KMS-11 (cell line): ENCODE measurements at regions not wholly inside any gene's neighbourhood (a gene's known extent, or its start where the extent isn't known, plus 50 kb on each side); places are given as distances from the start of the nearest gene placed in this dataset.

Experiments used
- H2AFZ ChIP-seq: fragments of 200-600 bp; sonication (generic); 2 replicates; pipeline ENCODE4 v1.6.1; 2016; ENCODE audit warnings: antibody characterized with exemption, mixed run types, low read depth
- H3K27ac ChIP-seq: fragments of 200-600 bp; sonication (generic); 2 replicates; pipeline ENCODE4 v1.6.1; 2016; ENCODE audit warnings: mild to moderate bottlenecking, mixed run types
- H3K27me3 ChIP-seq: fragments of 200-600 bp; sonication (generic); 2 replicates; pipeline ENCODE4 v1.6.1; 2017; ENCODE audit warnings: mild to moderate bottlenecking, low read depth, mixed run types, moderate library complexity; ENCODE audit not compliant: insufficient read depth
- H3K36me3 ChIP-seq: fragments of 200-600 bp; sonication (generic); 2 replicates; pipeline ENCODE4 v1.6.1; 2017; ENCODE audit warnings: mild to moderate bottlenecking, mixed run types; ENCODE audit not compliant: insufficient read depth
- H3K4me1 ChIP-seq: fragments of 200-600 bp; sonication (generic); 2 replicates; pipeline ENCODE4 v1.6.1; 2016; ENCODE audit warnings: mild to moderate bottlenecking, low read depth, mixed run types; ENCODE audit not compliant: poor library complexity, severe bottlenecking
- H3K4me2 ChIP-seq: fragments of 200-600 bp; sonication (generic); 2 replicates; pipeline ENCODE4 v1.7.0; 2016; ENCODE audit warnings: mild to moderate bottlenecking, mixed run types
- H3K4me3 ChIP-seq: fragments of 200-600 bp; sonication (generic); IDR thresholded peaks from 2 replicates; pipeline ENCODE4 v1.6.1; 2017; ENCODE audit warnings: low read depth, low read length, mixed read lengths; ENCODE audit not compliant: insufficient read depth
- H3K79me2 ChIP-seq: fragments of 200-600 bp; sonication (generic); 2 replicates; pipeline ENCODE4 v1.6.1; 2016; ENCODE audit warnings: low read depth, mixed run types; ENCODE audit not compliant: insufficient read depth
- H3K9ac ChIP-seq: fragments of 200-600 bp; sonication (generic); 2 replicates; pipeline ENCODE4 v1.6.1; 2016; ENCODE audit warnings: mild to moderate bottlenecking, mixed run types
- H4K20me1 ChIP-seq: fragments of 200-600 bp; sonication (generic); 2 replicates; pipeline ENCODE4 v1.6.1; 2016; ENCODE audit warnings: mild to moderate bottlenecking, mixed run types; ENCODE audit not compliant: insufficient read depth
- CTCF ChIP-seq: fragments of 200-600 bp; sonication (generic); conservative IDR thresholded peaks from 2 replicates; pipeline ENCODE4 v1.6.1; 2017; ENCODE audit warnings: low read depth, mild to moderate bottlenecking, antibody characterized with exemption, low read length, moderate library complexity, mixed read lengths

- Histone ChIP-seq H2AFZ (no peak overlapping the region), H4K20me1 (no peaks in the 10 kb centered on the region), H3K4me2 (no peak overlapping the region), H3K79me2 (no peaks in the 10 kb centered on the region), H3K4me3 (no peak overlapping the region), H3K27ac (no peak overlapping the region), H3K36me3 (no peaks in the 10 kb centered on the region), H3K27me3 (no peaks in the 10 kb centered on the region), H3K9ac (no peak overlapping the region), H3K4me1 (no peaks in the 10 kb centered on the region)
- no peak for TF ChIP-seq CTCF
Measured at GRCh38 chr11:122234257-122234656, 118.2 kb upstream of the BLID start.

DNA sequence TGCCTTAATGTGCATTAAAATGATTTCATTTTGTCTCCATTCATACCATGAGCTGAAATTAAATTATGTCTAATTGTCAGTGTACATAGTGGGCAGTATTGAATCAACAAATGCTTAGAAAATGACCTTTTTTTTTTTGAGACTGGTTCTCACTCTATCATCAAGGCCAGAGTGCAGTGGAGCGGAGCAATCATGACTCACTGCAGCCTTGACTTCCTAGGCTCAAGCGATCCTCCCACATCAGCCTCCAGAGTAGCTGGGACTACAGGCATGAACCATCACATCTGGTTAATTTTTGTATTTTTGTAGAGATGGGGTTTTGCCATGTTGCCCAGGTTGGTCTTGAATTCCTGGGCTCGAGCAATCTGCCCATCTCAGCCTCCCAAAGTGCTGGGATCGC, 117.0 kb upstream of the BLID start:
- Histone ChIP-seq H4K20me1 (no peaks in the 10 kb centered on the region), H3K4me3 (no peak overlapping the region), H3K4me2 (no peak overlapping the region), H3K27me3 (no peaks in the 10 kb centered on the region), H3K27ac (no peak overlapping the region), H2AFZ (no peak overlapping the region), H3K79me2 (no peaks in the 10 kb centered on the region), H3K4me1 (no peaks in the 10 kb centered on the region), H3K36me3 (no peaks in the 10 kb centered on the region), H3K9ac (no peak overlapping the region)
- no peak for TF ChIP-seq CTCF

DNA sequence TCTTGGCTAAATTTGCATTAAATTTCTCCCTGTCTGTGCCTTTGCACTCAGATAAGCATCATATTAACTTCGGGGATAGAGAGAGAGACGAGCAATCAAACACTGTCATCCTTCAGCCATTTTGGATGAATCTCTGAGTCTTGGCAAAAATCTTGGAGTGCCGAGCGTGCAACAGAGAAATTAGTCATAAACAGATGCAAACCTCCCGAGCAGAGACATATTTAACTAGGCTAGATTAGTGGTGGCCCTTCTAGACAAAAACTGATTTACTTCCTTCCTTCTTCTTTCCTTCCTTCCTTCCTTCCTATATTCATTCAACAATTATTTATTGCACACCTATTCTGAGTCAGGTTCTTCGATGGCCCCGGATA, 114.4 kb upstream of the BLID start:
- Histone ChIP-seq H3K4me3 (no peak overlapping the region), H3K4me2 (no peak overlapping the region), H2AFZ (no peak overlapping the region), H3K27me3 (no peaks in the 10 kb centered on the region), H3K4me1 (no peaks in the 10 kb centered on the region), H3K36me3 (no peaks in the 10 kb centered on the region), H4K20me1 (no peaks in the 10 kb centered on the region), H3K27ac (no peak overlapping the region), H3K9ac (no peak overlapping the region), H3K79me2 (no peaks in the 10 kb centered on the region)
- TF ChIP-seq CTCF: no peak

GRCh38 chr11:122229481-122230384, 113.7 kb upstream of the BLID start:
- Histone ChIP-seq H3K27me3 (no peaks in the 10 kb centered on the region), H4K20me1 (no peaks in the 10 kb centered on the region), H3K4me2 (no peak overlapping the region), H3K79me2 (no peaks in the 10 kb centered on the region), H3K36me3 (no peaks in the 10 kb centered on the region), H2AFZ (no peak overlapping the region), H3K4me3 (no peak overlapping the region), H3K9ac (no peak overlapping the region), H3K27ac (no peak overlapping the region), H3K4me1 (no peaks in the 10 kb centered on the region)
- TF ChIP-seq CTCF: no peak
